8988T (cell line): ENCODE measurements at regions not wholly inside any gene's neighbourhood (a gene's known extent, or its start where the extent isn't known, plus 50 kb on each side); places are given as distances from the start of the nearest gene placed in this dataset.

ENCODE experiments used
- DNase-seq: peaks from one replicate; pipeline ENCODE4 v3.0.0; 2011

DNA sequence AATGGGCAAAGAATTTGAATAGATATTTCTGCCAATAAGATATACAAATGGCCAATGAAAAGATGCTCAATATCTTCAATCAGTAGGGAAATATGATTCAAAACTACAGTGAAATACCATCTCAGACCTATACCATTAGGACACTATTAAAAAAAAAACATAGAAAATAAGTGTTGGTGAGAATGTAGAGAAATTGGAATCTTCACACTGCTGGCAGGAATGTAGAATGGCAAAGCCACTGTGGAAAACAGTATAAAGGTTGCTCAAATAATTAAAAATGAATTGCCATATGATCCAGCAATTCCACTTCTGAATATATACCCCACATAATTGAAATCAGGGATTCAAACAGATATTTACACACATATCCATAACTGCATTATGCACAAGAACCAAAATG lies 88.1 kb upstream of the STARD13 start:
- DNase-seq: no peak

DNA sequence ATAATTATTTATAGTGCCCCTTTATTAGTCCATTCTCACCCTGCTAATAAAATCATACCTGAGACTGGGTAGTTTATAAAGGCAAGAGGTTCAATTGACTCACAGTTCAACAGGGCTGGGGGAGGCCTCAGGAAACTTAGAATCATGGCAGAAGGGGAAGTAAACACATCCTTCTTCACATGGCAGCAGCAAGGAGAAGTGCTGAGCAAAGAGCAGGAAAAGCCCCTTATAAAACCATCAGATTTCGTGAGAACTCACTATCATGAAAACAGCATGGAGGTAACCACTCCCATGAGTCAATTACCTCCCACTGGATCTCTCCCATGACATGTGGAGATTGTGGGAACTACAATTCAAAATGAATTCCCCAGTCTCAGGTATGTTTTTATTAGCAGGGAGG lies 89.9 kb upstream of the STARD13 start:
- DNase-seq: no peak

DNA sequence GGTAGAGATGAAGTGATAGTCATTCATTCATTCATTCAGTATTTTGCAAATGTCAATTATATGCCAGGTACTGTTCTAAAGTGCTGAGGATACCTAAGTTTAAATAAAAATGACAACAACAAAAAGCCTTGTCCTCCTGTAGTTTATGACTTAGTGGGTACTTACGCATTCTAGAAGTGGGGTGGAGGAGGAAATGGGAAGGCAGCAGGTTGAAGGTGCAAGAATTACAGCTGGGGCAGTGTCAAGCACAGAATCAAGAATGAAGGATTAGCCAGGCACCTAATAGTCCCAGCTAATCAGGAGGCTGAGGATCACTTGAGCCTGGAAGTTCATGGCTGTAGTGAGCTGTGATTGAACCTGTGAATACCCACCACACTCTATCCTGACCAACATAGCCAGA lies 90.7 kb upstream of the STARD13 start:
- no peak for DNase-seq

DNA sequence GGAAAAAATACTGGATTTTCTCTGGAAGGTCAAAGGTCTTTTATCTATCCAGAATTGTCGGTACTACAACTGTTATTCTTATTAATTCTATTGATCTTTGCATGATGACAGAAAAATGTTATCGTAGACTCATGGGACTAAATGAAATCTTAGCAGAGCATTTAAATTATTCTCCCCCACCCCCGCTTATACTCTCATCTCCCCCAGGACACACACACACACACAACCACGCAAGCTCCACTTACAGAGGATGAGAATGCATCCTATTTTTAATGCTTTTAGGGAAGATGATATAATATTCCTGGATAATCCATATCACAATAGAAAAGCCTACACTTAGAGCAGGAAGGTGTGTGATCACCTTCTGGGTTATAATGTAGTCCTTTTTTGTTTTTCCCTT lies 91.9 kb upstream of the STARD13 start:
- no peak for DNase-seq

DNA sequence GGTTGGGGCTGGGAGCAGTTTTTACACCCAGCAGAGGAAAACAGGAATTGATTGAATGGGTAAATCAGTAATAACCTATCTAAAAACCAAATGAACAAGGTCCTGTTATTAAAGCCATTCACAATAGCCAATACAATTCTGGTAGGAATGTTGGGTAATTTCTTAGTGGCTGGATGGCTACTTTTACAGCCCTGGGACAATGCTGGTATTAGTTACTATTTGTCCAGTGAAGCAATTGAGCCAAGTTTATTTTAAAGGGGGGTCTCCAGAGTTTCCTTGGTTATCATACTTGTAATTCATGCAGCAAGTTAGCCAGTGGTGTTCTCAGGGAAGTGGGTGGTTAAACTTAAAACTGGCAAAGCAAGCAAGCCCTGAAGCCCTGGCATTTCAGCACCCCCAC lies 92.3 kb upstream of the STARD13 start:
- no peak for DNase-seq

DNA sequence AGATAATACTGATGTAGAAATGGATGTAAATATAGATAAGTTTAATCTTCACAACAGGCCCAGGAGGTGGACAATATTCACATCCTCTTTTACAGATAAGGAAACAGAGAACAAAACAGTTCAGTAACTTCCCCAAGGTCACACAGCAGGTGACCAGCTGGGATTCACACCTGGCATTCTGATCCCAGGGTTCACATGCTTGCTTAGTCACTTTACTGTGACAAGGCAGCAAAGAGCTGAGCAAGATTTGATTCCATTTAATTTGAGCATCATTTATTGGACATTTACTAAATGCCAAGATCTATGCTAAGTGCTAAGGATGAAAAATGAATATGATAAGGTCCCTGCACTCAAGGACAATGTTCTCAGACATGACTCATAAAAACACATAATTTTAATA lies 94.1 kb upstream of the STARD13 start:
- DNase-seq: no peak

DNA sequence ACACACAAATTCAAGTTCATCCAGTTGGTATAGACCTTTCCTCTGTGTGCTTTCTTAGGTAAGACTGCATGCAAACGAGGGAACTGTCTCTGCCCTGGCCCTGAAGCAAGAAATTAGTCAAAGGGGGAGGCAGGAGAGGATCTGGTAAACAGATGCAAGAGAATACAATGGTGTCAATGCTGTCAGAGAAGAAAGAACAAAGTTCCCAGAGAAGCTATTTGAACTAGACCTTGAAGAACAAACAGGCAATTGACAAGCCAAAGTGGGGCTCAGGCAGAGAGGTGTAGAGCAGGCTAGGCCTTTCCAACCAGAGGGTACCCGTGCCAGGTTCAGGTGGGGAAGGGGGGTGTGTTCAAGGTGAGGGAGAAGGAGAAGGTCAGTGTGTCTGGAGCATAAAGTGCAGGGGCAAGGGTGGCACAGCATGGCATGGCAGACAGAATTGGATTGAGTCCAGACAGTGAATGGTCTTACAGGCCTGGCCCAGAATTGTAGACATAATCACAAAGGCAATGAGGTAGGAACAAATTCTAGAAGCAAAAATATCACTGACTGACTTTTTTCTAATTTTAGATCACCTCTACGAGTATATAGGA lies 95.0 kb upstream of the STARD13 start:
- no peak for DNase-seq

DNA sequence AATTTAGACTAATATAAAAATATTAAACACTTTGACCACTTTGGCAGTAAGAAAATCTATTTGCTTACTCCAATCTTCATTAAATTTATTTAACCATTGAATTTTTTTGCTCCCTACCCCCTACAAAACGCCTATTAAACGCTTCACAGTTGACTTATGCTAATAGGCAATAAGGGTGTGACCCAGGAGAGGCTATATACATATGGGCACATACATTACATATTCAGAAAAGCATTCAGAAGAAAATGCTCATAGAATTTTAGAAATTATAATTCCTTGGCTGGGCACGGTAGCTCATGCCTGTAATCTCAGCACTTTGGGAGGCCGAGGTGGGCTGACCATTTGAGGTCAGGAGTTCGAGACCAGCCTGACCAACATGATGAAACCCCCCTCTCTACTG lies 95.6 kb upstream of the STARD13 start:
- no peak for DNase-seq

DNA sequence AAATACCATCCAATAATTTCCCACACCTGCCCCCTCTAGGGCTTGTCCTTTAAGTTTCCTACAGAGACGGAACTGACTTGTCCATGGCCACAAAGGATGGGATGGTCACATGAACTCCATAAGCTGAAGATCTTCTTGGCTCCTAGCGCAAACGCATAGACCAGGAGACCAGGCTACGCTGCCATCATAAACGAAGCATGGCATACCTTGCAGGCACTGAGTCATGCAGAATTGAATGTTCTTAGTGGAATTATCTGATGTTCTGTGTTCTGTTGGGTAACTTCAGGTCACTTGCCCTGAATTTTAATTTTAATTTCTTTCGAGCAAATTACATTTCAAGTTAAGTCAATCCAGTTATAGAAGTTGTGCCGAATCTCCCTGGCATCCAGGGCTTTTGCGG lies 96.4 kb upstream of the STARD13 start:
- no peak for DNase-seq

DNA sequence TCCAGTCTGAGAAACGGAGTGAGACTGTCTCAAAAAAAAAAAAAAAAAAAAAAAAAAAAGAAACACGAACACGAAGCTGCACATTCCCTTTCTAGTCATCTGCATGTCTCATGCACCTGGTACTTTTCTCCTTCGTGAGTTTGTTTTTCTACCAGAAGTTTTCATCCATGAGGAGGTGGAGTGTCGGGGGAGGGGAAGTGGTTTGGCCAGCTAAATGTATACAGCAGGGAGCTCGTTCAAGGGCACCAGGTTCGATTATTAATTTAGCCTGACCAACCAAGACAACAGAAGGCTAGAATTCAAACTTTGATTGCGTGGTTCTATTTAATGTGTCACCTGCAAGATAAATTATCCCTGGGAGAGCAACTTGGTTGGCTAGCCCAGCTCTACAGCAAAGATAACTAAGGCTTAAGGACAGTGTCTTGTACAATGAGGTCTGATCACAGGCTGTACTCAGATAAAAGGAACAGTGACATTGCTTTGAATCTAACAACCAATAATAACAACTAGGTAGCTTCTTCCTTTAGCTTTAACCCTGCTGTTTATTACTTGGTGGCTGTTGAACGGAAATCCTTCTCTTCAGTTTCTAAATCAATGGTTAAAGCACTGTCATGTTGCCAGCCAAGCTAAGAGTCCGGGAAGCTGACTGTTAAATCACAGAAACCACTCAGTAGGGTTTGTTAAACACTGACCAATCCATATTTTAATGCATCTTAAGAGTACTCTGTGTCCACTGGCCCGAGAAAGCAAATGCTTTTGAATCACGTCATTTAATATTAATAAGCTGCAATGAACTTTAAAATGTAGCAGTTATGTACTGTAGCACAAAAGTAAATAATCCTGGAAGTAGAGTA lies 98.4 kb upstream of the STARD13 start:
- DNase-seq: no peak

DNA sequence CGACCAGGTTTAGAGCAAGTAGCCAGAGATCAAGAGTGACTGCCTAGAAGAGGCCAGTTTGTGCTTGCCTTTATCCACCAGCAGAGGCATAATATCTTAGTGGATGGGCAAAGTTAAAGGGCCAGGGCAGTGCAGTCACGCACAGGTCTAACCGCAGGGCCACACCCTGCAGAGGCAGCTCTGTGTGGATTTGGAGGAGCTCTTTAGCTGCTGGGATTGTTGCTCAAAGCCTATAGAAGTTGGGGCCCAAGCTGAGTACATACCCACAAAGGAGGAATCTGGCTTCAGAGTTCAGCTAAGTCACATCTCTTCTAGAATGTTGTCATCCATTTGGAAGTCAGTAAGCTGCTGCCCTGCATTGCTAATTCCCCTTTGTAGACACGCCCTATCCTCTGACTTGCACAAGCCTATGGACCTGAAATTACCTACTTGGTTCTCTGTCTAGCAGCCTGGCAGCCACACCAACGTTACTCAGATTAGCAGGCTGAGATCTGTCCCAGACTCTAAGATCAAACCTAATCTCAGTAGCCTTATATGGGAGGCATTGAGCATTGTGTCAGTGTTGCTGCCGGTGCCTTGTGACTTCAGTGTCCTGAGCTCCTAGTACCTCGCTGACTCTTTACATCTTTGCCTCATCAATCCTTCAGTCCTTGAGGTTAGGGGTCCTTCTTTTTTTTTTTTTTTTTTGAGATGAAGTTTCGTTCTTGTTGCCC lies 102.9 kb upstream of the STARD13 start:
- DNase-seq: no peak

DNA sequence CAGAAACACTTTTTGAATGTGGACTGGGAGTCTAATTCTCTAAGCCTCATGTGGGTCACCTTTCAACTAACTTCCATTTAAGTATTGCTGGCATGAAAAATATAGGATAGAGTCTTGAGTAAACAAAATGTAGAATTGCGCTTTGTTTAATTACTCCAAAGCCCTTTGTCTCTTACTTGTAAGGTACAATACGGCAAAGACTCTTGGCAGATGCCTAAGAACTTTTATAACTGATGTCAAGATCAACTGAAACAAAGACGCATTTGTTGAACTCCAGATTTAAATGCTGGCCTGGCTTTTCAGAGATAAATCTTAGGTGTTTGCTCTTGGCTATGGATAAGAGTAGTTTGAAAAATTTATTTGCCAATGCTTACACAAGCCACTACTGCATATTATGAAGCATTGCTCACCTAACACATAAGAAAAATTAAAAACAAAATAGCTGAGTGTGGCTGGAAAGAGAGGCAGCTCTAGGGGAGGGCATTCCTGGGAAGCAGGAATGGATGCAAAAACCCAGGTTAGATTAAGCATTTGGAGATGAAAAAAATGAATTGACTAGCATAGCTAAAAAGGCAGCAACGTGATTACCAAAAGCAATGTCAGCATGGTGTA lies 107.3 kb upstream of the STARD13 start:
- no peak for DNase-seq

DNA sequence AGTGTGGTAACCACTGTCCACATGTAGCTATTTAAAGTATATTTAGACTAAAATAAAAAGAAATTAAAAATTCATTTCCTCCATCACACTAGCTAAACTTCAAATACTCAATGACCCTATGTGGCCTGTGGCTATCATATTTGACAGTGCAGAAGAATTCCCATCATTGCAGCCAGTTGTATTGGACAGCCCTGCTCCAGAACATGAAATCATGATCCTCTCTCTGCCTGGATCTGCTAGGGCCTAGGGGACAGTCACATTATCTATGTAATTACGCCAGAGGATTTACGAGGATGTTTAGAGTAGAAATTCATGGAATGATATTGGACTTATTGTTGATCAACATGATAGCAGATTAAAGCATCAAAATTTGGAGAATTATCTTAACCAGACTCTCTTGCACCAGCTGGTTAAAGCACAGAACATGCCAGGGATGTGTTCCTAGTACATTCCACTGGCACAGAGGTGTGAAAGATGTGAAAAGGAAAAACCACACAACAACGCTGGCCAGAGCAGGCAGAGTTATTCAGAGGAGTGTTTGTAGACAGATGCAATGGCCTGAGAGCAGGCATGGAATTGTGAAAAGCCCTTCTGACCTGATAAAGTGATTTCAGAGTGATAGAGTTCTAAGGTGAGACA lies 108.9 kb upstream of the STARD13 start:
- DNase-seq: no peak

DNA sequence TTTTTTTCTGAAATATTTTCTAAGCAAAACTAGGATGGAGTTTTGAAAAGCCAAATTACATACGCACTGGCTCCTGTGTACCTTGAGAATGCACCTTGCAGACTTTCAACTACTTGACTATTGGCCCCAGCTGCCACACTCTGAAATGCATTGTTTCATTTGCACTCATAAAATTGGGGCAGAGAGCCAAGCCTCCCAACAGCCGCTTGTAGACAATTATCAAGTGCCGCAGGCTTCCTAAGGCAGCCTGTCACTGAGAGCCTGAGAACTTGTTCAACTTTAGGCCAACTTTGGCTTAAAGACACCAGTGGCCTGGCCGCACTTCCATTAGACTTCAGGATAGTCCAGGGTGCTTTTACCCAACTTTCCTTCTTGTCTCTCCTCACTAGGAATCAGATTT lies 115.7 kb upstream of the STARD13 start:
- no peak for DNase-seq

DNA sequence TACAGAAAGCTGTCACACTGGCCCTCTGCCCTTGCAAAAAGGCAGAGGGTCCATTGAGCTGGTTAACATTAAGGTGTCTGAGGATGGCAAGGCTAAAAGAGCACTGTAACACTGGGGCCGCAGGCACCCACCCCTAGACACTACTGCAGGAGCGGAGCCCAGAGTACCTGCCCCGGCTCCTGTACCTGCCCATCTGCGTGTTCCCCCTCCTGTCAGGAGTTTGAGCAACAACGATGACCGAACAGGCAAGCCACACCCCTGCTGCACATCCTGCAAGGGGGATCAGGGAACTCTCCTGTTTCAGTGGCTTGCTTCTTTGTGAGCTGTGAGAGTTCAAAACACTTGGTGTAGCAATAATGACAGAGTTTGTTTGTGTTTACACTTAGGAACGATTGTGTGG lies 117.4 kb upstream of the STARD13 start:
- DNase-seq: no peak

DNA sequence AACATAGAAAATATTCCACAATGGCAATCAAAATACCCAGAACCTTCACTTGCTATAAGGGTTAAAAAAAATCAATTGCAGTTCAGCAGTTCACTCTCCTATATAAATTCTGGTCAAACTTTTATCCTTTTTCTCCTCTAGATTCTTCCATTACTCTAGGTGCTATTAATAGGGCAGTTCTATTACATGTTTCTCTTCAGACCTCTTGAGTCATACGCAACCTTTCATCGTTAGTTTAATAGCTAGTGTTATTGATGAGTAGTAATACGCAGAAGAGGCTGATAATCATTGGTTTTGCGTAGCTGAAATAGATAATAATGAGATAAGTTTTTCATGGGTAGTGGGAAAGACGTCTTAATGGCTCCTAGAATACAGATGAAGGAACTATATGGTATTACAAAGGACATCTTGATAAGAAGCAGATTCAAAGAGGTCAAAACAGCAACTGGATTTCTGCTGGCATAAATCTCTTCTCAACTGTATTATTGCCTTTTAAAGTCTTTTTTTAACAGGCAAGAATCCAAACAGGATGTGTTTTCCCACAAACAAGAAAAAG lies 118.3 kb upstream of the STARD13 start:
- DNase-seq: no peak

DNA sequence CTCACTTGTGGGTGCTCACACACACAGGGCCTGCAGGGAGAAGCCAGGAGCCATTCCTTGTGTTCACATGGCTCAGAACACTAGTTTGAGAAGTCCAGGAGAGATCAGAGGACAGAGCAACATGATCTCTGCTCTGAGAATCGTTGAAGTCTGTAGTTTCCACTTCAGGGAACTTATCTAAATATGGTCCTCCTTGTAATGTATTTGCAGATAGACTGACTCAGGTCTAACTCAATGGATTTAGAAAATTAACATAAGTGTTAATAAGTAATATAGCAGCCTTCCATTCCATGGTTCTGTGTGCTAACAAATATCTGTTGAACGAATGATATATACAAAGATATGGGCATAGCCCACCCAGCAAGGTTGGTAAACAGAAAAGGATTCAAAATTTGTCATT lies 119.8 kb upstream of the STARD13 start:
- DNase-seq: no peak

DNA sequence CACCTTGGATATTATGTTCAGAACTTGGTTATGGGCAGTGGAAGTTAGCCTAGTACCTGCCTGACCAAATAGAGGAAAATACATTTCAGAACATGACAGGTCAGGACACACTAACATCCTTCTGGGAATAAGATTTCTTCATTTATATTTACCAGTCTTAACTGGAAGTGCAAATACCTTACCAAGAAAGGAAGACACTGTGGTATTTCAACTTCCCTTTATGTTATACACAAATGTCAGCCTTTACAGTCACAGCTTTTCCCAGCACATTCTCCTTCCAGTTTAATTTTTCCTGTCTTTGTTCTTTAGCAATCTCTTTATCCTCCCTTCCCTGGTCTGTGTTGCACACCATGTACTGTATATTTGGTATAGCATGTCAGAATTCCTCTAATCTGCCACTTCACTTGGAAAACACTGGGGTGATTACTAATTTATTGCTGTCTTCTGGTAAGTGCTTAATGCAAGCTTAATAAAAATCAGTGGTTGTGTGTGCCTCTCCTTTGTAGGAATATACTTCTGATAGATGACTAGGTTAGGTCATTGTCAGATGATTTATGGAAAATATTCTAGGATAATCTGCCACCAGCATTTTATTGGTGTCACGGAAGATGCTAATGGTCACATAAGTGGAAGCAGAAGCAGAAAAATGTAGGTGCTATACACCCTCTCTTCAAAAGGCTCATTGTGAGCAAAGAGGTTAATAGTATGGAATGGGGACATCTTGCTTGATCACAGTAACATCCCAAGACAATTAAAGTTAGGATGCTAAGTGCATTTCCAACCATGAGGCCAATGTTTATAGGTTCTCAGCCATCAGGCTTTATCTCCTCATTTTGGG lies 124.3 kb upstream of the STARD13 start:
- DNase-seq: no peak

DNA sequence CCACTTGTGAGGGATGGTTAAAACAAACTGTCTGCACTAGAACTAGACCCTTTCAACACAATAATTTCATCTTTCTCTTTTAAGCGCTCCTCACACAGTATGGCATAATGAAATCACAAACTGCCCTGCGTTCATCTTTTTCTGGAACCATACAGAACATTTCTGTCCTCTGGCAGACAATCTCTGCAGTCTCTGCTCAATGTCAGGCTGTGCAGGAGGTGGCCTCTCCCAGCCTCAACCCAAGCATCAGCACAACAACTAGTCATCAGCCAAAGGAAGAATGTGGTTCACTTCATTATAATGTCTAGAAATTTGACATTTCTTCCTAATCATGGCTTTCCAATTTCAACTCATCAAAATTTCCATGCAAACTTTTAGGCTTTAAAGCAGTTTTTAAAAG lies 125.1 kb upstream of the STARD13 start:
- DNase-seq: no peak

DNA sequence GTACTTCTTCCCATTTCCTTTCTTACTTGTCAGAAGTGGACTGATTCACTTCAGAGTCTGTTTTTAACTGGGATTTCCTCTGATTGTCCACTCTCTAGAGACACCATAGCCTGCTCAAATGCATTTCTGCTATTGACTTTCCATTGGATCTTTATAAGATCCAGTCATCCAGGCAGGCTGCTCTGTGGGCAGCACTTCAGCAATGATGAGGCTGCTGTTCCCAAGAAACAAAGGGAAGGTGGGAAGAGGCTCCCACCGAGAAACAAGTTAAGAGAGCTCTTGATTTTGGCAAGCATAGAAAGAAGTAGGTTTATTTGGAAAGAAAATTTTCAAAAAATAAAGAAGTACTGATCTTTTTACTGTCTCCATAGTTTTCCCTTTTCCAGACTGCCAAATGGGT lies 125.8 kb upstream of the STARD13 start:
- no peak for DNase-seq

DNA sequence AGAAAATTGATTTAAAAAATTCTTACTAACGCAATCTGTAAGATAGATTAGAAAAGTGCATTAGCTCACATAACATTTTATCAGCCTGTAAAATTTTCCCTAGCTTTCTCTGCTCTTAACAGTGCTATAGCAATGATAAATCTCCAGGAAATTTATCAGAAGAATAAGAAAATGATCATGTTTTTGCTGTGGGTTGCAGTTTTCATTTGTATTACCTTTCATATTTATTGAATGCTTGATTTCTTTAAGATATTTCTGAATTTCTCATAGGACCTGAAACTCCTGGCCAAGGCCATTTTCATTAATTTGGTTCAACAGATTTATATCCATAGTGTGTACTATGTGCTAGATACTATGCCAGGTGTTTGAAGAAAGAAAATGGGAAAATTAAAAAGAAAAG lies 130.3 kb upstream of the STARD13 start:
- DNase-seq: no peak
